Tibial nerve (tissue), 3 donors: ENCODE measurements at regions not wholly inside any gene's neighbourhood (a gene's known extent, or its start where the extent isn't known, plus 50 kb on each side); places are given as distances from the start of the nearest gene placed in this dataset.

Experiments used
- CTCF ChIP-seq, 5 experiments: fragments of 200-600 bp in 3 of 5; fragments of 450-650 bp in 2 of 5; sonication (generic) in 3 of 5; IDR thresholded peaks; one replicate each; pipeline ENCODE4 v1.5.1; 2016 to 2019; ENCODE audit warnings: antibody characterized with exemption in 5 of 5, mild to moderate bottlenecking in 3 of 5, moderate library complexity in 2 of 5
- POLR2A ChIP-seq, 2 donors: fragments of 450-650 bp; IDR thresholded peaks; one replicate each; pipeline ENCODE4 v1.6.1; 2017; ENCODE audit warnings: antibody characterized with exemption in 2 of 2, mild to moderate bottlenecking in 2 of 2, moderate library complexity in 2 of 2

GRCh38 chr15:96076350-96076749 lies 254.2 kb upstream of the NR2F2 start:
- no peak for TF ChIP-seq CTCF (IDR thresholded peaks at IDR 0.05)
- TF ChIP-seq POLR2A (IDR thresholded peaks at IDR 0.05) = no peak
